ENCODE measurements at regions not wholly inside any gene's neighbourhood (a gene's known extent, or its start where the extent isn't known, plus 50 kb on each side); places are given as distances from the start of the nearest gene placed in this dataset.

DNA sequence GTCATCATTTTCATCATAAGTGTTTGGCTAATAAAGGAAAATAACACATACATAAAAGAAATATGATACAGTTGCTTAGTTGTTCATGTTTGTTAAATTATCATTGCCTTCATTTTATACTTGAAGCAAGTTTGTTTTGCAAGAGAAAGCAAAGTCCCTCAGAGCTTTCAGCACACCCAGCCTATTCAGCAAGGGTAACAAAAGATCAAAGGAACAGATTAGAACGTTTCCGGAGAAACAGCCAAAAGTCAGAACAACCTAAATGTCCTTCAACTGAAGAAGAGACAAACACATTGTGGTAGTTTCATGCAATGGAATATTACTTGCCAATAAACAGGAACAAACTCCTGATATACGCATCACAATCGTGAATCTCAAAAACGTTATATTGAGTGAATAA lies 380.7 kb downstream of the MZT1 start:
- Histone ChIP-seq H3K4me3 (no peak overlapping the region), H3K4me1 (no peaks in the 10 kb centered on the region), H3K36me3 (no peaks in the 10 kb centered on the region), H3K27me3 (no peaks in the 10 kb centered on the region), H3K9me3 (replicated peaks) (no peaks in the 10 kb centered on the region), H3K27ac (no peak overlapping the region)
- no peak for DNase-seq

- no peak overlapping the region for H3K4me3 ChIP-seq
Observed at GRCh38 chr13:72342364-72342763, 385.1 kb downstream of the MZT1 start.

GRCh38 chr13:72341904-72342303 lies 385.5 kb downstream of the MZT1 start:
- no peaks in the 10 kb centered on the region for H3K4me1 ChIP-seq
- H3K4me3 ChIP-seq = no peak overlapping the region
- H3K36me3 ChIP-seq = no peaks in the 10 kb centered on the region
- DNase-seq = peak in 1 of 2 experiments; percentile 15
- no peak overlapping the region for H3K27ac ChIP-seq
- no peaks in the 10 kb centered on the region; the same call in 1 of the 2 replicates for H3K9me3 ChIP-seq (replicated peaks)
- no peaks in the 10 kb centered on the region for H3K27me3 ChIP-seq

More at GRCh38 chr13:72342364-72342763, 385.1 kb downstream of the MZT1 start:
- H3K36me3 ChIP-seq = no peaks in the 10 kb centered on the region
- DNase-seq = no peak
- no peak overlapping the region for H3K27ac ChIP-seq
- no peaks in the 10 kb centered on the region; the same call in 1 of the 2 replicates for H3K9me3 ChIP-seq (replicated peaks)
- H3K4me1 ChIP-seq = no peaks in the 10 kb centered on the region
- no peaks in the 10 kb centered on the region for H3K27me3 ChIP-seq

- DNase-seq = no peak
- H3K4me1 ChIP-seq = no peaks in the 10 kb centered on the region
- no peaks in the 10 kb centered on the region; the same call in 1 of the 2 replicates for H3K9me3 ChIP-seq (replicated peaks)
- H3K27me3 ChIP-seq = no peaks in the 10 kb centered on the region
- H3K27ac ChIP-seq = no peak overlapping the region
- no peaks in the 10 kb centered on the region for H3K36me3 ChIP-seq
- H3K4me3 ChIP-seq = no peak overlapping the region
Observed at GRCh38 chr13:72317346-72318109, 409.9 kb downstream of the MZT1 start.

DNA sequence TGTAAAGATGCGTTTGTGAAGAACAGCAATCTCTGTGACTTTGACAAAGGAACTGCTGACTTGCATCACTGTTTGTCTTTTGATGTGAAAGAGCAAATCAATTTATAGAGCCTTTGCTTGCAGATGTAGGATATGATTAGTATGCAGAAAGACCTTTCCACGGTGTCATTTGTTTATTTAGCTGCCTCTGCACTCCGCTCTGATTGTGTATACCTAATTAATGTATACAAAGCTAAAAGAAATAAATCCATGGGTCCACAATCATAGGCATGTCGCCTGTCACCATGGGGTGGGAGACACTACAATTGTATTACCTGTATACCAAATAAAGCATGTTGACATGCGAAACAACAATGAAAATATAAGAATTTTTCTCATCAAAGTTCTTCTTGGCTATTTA lies 410.7 kb downstream of the MZT1 start:
- DNase-seq = no peak
- no peak overlapping the region for H3K27ac ChIP-seq
- H3K27me3 ChIP-seq = no peaks in the 10 kb centered on the region
- H3K4me3 ChIP-seq = no peak overlapping the region
- H3K4me1 ChIP-seq = no peaks in the 10 kb centered on the region
- no peaks in the 10 kb centered on the region for H3K36me3 ChIP-seq
- H3K9me3 ChIP-seq (replicated peaks) = no peaks in the 10 kb centered on the region; the same call in 1 of the 2 replicates

DNA sequence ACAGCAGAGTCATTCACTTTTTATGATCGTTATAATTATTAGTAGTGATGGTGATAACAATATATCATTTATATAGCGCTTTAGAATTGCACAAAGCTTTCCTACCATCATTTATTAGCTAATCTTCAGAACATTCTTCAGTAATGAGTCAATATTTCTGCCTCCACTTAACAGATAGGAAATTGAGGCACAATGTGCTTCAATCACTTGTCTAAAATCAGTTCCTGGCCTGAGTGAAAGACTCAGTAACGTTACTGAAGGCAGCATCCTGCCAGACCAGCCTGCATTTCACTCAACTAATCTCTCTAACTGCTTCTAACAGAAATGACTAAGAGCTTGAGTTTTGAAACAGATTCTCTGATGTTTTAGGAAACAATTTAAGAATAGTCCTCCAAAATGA lies 412.1 kb downstream of the MZT1 start:
- Histone ChIP-seq H3K4me3 (no peak overlapping the region), H3K4me1 (no peaks in the 10 kb centered on the region), H3K27ac (no peak overlapping the region), H3K36me3 (no peaks in the 10 kb centered on the region), H3K9me3 (replicated peaks) (no peaks in the 10 kb centered on the region; the same call in 1 of the 2 replicates), H3K27me3 (no peaks in the 10 kb centered on the region)
- DNase-seq = no peak

- no peaks in the 10 kb centered on the region for H3K36me3 ChIP-seq
- no peak overlapping the region for H3K27ac ChIP-seq
- H3K9me3 ChIP-seq (replicated peaks) = no peaks in the 10 kb centered on the region; the same call in 1 of the 2 replicates
- no peaks in the 10 kb centered on the region for H3K27me3 ChIP-seq
- no peak overlapping the region for H3K4me3 ChIP-seq
- DNase-seq = no peak
- no peaks in the 10 kb centered on the region for H3K4me1 ChIP-seq
Observed at GRCh38 chr13:72314210-72314609, 413.2 kb downstream of the MZT1 start.

DNA sequence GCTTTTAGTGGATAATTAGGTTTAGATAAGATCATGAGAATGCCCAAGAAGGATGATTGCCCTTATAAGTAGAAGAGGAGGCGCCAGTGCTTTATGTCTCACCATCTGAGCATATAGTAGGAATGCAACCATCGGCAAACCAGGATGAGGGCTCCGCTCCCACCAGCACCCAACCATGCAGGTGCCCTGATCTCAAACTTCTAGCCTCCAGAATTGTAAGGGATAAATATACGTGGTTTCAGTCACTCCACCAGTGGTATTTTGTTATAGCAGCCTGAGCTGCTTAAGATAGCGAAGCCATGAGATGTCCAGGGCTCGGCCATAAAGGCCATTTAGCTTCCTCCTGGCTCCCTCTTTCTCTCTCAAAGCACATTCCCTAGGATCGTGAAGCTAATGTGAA lies 413.9 kb downstream of the MZT1 start:
- H3K9me3 ChIP-seq (replicated peaks) = no peaks in the 10 kb centered on the region; the same call in 1 of the 2 replicates
- no peaks in the 10 kb centered on the region for H3K4me1 ChIP-seq
- no peaks in the 10 kb centered on the region for H3K27me3 ChIP-seq
- H3K4me3 ChIP-seq = no peak overlapping the region
- H3K27ac ChIP-seq = no peak overlapping the region
- no peak for DNase-seq
- no peaks in the 10 kb centered on the region for H3K36me3 ChIP-seq

DNA sequence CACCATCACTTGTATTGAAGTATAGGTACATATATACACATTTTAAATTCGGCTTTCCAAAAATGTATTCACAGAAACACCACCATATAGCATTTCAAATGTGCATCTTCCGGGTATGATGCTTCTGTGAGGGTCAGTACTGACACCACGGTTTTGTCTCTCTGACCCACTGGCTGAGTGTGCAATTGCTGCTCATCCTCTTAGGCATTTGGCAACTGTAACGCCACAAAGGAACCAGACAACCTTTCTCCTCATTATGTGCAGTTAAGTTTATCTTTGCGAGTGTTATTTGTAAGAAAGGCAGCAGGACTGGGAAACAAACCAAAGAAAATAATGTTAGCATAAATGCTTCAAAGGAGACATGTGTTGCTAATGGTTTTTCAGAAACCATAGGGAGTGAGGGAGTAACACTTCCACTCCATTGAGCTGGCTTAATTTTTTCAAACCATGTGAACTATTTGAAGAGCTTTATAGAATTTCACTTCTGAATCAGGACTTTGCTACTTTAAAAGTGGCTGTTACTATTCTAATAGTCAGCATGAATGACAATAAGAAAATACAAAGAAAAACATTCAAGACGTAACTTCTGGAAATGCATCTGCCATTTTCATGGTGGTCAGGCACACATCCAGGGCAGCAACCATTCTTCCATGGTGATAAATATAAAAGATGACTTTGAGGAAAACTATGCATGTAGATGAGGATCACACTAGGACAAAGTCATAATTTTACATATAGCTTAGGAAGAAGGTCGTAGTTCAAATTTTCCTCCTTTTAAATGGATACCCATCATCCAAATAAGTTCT lies 423.3 kb downstream of the MZT1 start:
- DNase-seq = no peak
- H3K27ac ChIP-seq = no peak overlapping the region
- no peak overlapping the region for H3K4me3 ChIP-seq
- H3K9me3 ChIP-seq (replicated peaks) = no peaks in the 10 kb centered on the region; the same call in 1 of the 2 replicates
- H3K4me1 ChIP-seq = no peaks in the 10 kb centered on the region
- H3K36me3 ChIP-seq = no peaks in the 10 kb centered on the region
- no peaks in the 10 kb centered on the region for H3K27me3 ChIP-seq

- no peak overlapping the region for H3K4me3 ChIP-seq
- DNase-seq = no peak
- no peaks in the 10 kb centered on the region for H3K27me3 ChIP-seq
- H3K27ac ChIP-seq = no peak overlapping the region
- H3K36me3 ChIP-seq = no peaks in the 10 kb centered on the region
- peaks cover 11% of the 10 kb centered on the region; the same call in 1 of the 2 replicates for H3K4me1 ChIP-seq
- H3K9me3 ChIP-seq (replicated peaks) = no peaks in the 10 kb centered on the region
Observed at GRCh38 chr13:72296246-72296645, 429.2 kb upstream of the DACH1 start.

GRCh38 chr13:72295153-72295552 lies 428.1 kb upstream of the DACH1 start:
- DNase-seq = peak in 1 of 2 experiments; percentile 6

GRCh38 chr13:72293206-72293605 lies 426.2 kb upstream of the DACH1 start:
- H3K4me3 ChIP-seq = no peak overlapping the region
- peaks cover 17% of the 10 kb centered on the region for H3K4me1 ChIP-seq
- H3K27me3 ChIP-seq = no peaks in the 10 kb centered on the region
- H3K9me3 ChIP-seq (replicated peaks) = no peaks in the 10 kb centered on the region; the same call in 1 of the 2 replicates
- no peaks in the 10 kb centered on the region for H3K36me3 ChIP-seq
- DNase-seq = no peak
- H3K27ac ChIP-seq = no peak overlapping the region

More at GRCh38 chr13:72295153-72295552, 428.1 kb upstream of the DACH1 start:
- no peaks in the 10 kb centered on the region for H3K27me3 ChIP-seq
- H3K27ac ChIP-seq = no peak overlapping the region; the same call in 1 of the 2 replicates
- H3K36me3 ChIP-seq = no peaks in the 10 kb centered on the region
- H3K4me1 ChIP-seq = peaks cover 17% of the 10 kb centered on the region
- no peak overlapping the region for H3K4me3 ChIP-seq
- H3K9me3 ChIP-seq (replicated peaks) = no peaks in the 10 kb centered on the region

GRCh38 chr13:72290962-72291681 lies 424.1 kb upstream of the DACH1 start:
- no peak overlapping the region; the same call in 1 of the 2 replicates for H3K27ac ChIP-seq

GRCh38 chr13:72286421-72286820 lies 419.4 kb upstream of the DACH1 start:
- DNase-seq = no peak
- H3K4me1 ChIP-seq = peaks cover 5% of the 10 kb centered on the region
- H3K36me3 ChIP-seq = no peaks in the 10 kb centered on the region
- H3K9me3 ChIP-seq (replicated peaks) = no peaks in the 10 kb centered on the region; the same call in 1 of the 2 replicates
- H3K27ac ChIP-seq = no peak overlapping the region
- no peak overlapping the region for H3K4me3 ChIP-seq
- no peaks in the 10 kb centered on the region for H3K27me3 ChIP-seq

More at GRCh38 chr13:72290962-72291681, 424.1 kb upstream of the DACH1 start:
- Histone ChIP-seq H3K4me3 (no peak overlapping the region), H3K4me1 (peaks cover 17% of the 10 kb centered on the region), H3K36me3 (no peaks in the 10 kb centered on the region), H3K27me3 (no peaks in the 10 kb centered on the region), H3K9me3 (replicated peaks) (no peaks in the 10 kb centered on the region; the same call in 1 of the 2 replicates)
- DNase-seq = peak; percentile 71 to 74
